Liver (tissue), 8 donors: ENCODE measurements at regions not wholly inside any gene's neighbourhood (a gene's known extent, or its start where the extent isn't known, plus 50 kb on each side); places are given as distances from the start of the nearest gene placed in this dataset.

Experiments
- DNase-seq: peaks from one replicate; pipeline ENCODE4 v3.0.0-alpha.2; 2017; ENCODE audit warnings: low spot score
- H3K27ac ChIP-seq, 2 donors: one replicate each; pipeline ENCODE4 v1.7.0; 2013; ENCODE audit warnings: inconsistent platforms in 2 of 2, low read length in 2 of 2, control low read depth in 1 of 2, low read depth in 1 of 2, mild to moderate bottlenecking in 1 of 2
- H3K27me3 ChIP-seq, 4 donors: one replicate each; pipeline versions ENCODE4 v1.6.1 to v1.7.0; 2013; ENCODE audit warnings: low read length in 3 of 4, inconsistent platforms in 1 of 4, mild to moderate bottlenecking in 1 of 4, moderate library complexity in 1 of 4; ENCODE audit not compliant: control insufficient read depth in 4 of 4, insufficient read depth in 4 of 4
- H3K36me3 ChIP-seq, 4 donors: one replicate each; pipeline versions ENCODE4 v1.6.1 to v1.7.0; 2013; ENCODE audit warnings: low read length in 3 of 4, mild to moderate bottlenecking in 3 of 4, low read depth in 1 of 4, moderate library complexity in 1 of 4; ENCODE audit not compliant: control insufficient read depth in 4 of 4, insufficient read depth in 3 of 4
- H3K4me1 ChIP-seq, 4 donors: one replicate each; pipeline versions ENCODE4 v1.6.1 to v1.7.0; 2013; ENCODE audit warnings: low read length in 3 of 4, mild to moderate bottlenecking in 3 of 4, moderate library complexity in 1 of 4; ENCODE audit not compliant: control insufficient read depth in 4 of 4, insufficient read depth in 4 of 4
- H3K4me3 ChIP-seq, 3 donors: one replicate each; pipeline versions ENCODE4 v1.6.1 to v1.7.0; 2013; ENCODE audit warnings: low read length in 3 of 3, control low read depth in 1 of 3, low read depth in 1 of 3, mild to moderate bottlenecking in 1 of 3
- H3K9ac ChIP-seq, 2 donors: one replicate each; pipeline ENCODE4 v1.7.0; 2013; ENCODE audit warnings: low read length in 2 of 2, mild to moderate bottlenecking in 2 of 2, moderate library complexity in 2 of 2, control low read depth in 1 of 2, low read depth in 1 of 2
- H3K9me3 ChIP-seq, 4 donors: one replicate each; pipeline versions ENCODE4 v1.6.1 to v1.7.0; 2013; ENCODE audit warnings: low read length in 3 of 4; ENCODE audit not compliant: control insufficient read depth in 4 of 4
- EGR1 ChIP-seq, 2 donors: IDR thresholded peaks; 2 replicates each; pipeline ENCODE4 v1.6.1; 2016 to 2018; ENCODE audit warnings: antibody characterized with exemption in 2 of 2, low read depth in 2 of 2
- FOXA2 ChIP-seq: IDR thresholded peaks from 2 replicates; pipeline ENCODE4 v1.6.1; 2016; ENCODE audit warnings: antibody characterized with exemption
- GABPA ChIP-seq, 2 donors: IDR thresholded peaks in 1 of 2; conservative IDR thresholded peaks in 1 of 2; 2 replicates each; pipeline ENCODE4 v1.6.1; 2016; ENCODE audit warnings: antibody characterized with exemption in 2 of 2, mild to moderate bottlenecking in 1 of 2, moderate library complexity in 1 of 2
- HNF4G ChIP-seq: IDR thresholded peaks from 2 replicates; pipeline ENCODE4 v1.6.1; 2016; ENCODE audit warnings: antibody characterized with exemption
- NR2F2 ChIP-seq: IDR thresholded peaks from 2 replicates; pipeline ENCODE4 v1.6.1; 2016; ENCODE audit warnings: antibody characterized with exemption
- SP1 ChIP-seq: IDR thresholded peaks from 2 replicates; pipeline ENCODE4 v1.6.1; 2018; ENCODE audit warnings: antibody characterized with exemption, mild to moderate bottlenecking
- TAF1 ChIP-seq: conservative IDR thresholded peaks from 2 replicates; pipeline ENCODE4 v1.6.1; 2016; ENCODE audit warnings: antibody characterized with exemption, mild to moderate bottlenecking
- WGBS: extraction: QIAGEN DNeasy Blood & Tissue Kit; methylation state at CpG from one replicate; pipeline ENCODE4 v1.1.7; 2013; 5-methylcytosine and 5-hydroxymethylcytosine counted together
- TF ChIP-seq, protein P1 (sequence below): IDR thresholded peaks from 2 replicates; pipeline ENCODE4 v1.6.1; 2016; ENCODE audit warnings: antibody characterized with exemption
- TF ChIP-seq, protein P2 (sequence below): IDR thresholded peaks from 2 replicates; pipeline ENCODE4 v1.6.1; 2016; ENCODE audit warnings: antibody characterized with exemption
- TF ChIP-seq, protein P3 (sequence below): IDR thresholded peaks from 2 replicates; pipeline ENCODE4 v1.6.1; 2016; ENCODE audit warnings: antibody characterized with exemption, mild to moderate bottlenecking
- TF ChIP-seq, protein P4 (sequence below): fragments of 150-350 bp; IDR thresholded peaks from 2 replicates; pipeline ENCODE4 v1.5.1; 2017; ENCODE audit warnings: improper control_type of control experiment, low read depth, low read length; ENCODE audit not compliant: missing input control
- donor health status: healthy.
- donor health status: healthy.
- donor health status: healthy.
- donor health status: healthy.
- donor health status: healthy.

DNA sequence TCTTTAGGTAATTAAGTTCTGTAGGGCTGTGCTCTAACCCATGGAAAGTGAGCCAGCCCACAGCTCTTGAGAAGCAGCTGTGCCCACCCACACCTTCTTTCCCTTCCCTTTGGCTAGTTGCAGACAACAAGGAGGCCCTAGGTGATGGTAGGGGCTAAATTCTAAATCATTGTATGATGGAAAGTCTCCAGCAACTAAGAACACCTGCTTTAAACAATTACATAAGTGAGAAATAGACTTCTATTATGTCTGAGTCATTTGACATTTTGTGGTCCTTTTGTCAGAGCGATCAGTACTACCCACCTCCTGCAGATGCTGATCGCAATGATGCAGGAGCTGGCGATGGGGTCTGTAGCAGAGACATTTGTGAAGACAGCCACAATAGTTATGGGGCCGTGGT, 79.6 kb downstream of the TEX51 start:
- no peak overlapping the region for H3K4me3 ChIP-seq
- TF ChIP-seq TAF1 (no peak), GABPA (IDR thresholded peaks at IDR 0.05 in 1 of 2, conservative IDR thresholded peaks at IDR 0.05 in 1 of 2) (no peak), EGR1 (IDR thresholded peaks at IDR 0.05; ENCODE audit: low read depth in 2 of 2) (no peak)
- TF ChIP-seq, protein P1, sequence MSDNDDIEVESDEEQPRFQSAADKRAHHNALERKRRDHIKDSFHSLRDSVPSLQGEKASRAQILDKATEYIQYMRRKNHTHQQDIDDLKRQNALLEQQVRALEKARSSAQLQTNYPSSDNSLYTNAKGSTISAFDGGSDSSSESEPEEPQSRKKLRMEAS, result no peak
- TF ChIP-seq, protein P2, sequence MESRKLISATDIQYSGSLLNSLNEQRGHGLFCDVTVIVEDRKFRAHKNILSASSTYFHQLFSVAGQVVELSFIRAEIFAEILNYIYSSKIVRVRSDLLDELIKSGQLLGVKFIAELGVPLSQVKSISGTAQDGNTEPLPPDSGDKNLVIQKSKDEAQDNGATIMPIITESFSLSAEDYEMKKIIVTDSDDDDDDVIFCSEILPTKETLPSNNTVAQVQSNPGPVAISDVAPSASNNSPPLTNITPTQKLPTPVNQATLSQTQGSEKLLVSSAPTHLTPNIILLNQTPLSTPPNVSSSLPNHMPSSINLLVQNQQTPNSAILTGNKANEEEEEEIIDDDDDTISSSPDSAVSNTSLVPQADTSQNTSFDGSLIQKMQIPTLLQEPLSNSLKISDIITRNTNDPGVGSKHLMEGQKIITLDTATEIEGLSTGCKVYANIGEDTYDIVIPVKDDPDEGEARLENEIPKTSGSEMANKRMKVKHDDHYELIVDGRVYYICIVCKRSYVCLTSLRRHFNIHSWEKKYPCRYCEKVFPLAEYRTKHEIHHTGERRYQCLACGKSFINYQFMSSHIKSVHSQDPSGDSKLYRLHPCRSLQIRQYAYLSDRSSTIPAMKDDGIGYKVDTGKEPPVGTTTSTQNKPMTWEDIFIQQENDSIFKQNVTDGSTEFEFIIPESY, result no peak
- WGBS, result 90% methylated on average over 4 of the region's 4 CpGs

DNA sequence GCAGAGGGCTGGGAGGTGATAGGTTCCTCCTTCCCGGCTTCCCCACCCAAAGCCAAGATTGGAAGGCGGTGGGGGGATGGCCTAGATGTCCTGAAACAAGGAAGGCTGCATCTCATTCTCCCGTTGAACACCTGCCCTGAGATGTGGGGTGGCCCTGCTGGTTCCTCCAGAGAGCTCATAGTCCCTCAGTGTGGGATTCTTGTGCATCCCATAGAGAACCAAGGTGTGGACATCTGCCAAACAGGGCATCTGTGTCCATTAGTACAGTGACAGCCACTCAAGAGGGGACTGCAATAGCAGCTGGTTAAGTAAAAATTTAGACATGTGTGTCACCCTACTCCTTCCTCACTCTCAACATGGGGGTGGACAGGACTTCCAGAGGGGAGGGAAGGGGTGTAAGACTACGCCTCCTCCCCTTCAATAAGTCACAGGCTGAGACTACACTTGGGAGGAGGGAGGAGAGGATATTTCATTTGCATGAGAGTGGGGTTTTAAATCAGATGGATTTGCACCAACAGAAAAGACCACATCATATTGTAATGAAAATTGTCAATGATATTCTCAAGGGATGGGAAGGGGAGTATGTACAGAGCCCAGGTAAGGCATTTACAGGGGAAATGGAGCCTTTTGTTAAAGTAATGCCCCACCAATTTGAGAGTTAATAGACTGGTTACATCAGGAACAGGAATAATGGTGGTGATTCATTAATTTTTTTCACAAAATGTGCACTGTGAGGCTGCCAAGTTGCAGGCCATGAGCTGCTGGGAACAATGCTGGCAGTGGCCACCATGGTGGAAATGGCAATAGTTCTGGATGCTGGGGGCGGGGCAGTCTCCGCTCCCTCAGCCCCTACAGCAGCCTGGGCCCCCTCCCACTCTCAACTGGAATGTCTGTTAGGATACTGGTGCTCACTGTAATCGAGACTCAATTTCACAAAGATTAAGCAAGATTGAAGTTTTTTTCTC, 80.6 kb downstream of the TEX51 start:
- Histone ChIP-seq H3K9ac (no peak overlapping the region), H3K4me1 (peaks cover 1 to 15% (median 8%) of the 10 kb centered on the region in 4 donors), H3K4me3 (no peak overlapping the region), H3K27me3 (no peaks in the 10 kb centered on the region), H3K27ac (no peak overlapping the region), H3K36me3 (no peaks in the 10 kb centered on the region), H3K9me3 (no peaks in the 10 kb centered on the region)
- no peak for DNase-seq
- TF ChIP-seq, protein P3, sequence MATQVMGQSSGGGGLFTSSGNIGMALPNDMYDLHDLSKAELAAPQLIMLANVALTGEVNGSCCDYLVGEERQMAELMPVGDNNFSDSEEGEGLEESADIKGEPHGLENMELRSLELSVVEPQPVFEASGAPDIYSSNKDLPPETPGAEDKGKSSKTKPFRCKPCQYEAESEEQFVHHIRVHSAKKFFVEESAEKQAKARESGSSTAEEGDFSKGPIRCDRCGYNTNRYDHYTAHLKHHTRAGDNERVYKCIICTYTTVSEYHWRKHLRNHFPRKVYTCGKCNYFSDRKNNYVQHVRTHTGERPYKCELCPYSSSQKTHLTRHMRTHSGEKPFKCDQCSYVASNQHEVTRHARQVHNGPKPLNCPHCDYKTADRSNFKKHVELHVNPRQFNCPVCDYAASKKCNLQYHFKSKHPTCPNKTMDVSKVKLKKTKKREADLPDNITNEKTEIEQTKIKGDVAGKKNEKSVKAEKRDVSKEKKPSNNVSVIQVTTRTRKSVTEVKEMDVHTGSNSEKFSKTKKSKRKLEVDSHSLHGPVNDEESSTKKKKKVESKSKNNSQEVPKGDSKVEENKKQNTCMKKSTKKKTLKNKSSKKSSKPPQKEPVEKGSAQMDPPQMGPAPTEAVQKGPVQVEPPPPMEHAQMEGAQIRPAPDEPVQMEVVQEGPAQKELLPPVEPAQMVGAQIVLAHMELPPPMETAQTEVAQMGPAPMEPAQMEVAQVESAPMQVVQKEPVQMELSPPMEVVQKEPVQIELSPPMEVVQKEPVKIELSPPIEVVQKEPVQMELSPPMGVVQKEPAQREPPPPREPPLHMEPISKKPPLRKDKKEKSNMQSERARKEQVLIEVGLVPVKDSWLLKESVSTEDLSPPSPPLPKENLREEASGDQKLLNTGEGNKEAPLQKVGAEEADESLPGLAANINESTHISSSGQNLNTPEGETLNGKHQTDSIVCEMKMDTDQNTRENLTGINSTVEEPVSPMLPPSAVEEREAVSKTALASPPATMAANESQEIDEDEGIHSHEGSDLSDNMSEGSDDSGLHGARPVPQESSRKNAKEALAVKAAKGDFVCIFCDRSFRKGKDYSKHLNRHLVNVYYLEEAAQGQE, result no peak
- no peak for TF ChIP-seq HNF4G
- TF ChIP-seq EGR1 (IDR thresholded peaks at IDR 0.05; ENCODE audit: low read depth in 2 of 2), result no peak
- TF ChIP-seq NR2F2, result no peak
- 93% methylated on average over 7 of the region's 7 CpGs for WGBS

More for the DNA sequence above, 79.6 kb downstream of the TEX51 start:
- H3K4me1 ChIP-seq, result peaks cover under 1 to 12% (median 2%) of the 10 kb centered on the region in 4 donors
- no peak overlapping the region for H3K9ac ChIP-seq
- H3K27me3 ChIP-seq, result no peaks in the 10 kb centered on the region
- no peaks in the 10 kb centered on the region for H3K9me3 ChIP-seq
- no peak for DNase-seq
- H3K36me3 ChIP-seq, result no peaks in the 10 kb centered on the region
- no peak overlapping the region for H3K27ac ChIP-seq

DNA sequence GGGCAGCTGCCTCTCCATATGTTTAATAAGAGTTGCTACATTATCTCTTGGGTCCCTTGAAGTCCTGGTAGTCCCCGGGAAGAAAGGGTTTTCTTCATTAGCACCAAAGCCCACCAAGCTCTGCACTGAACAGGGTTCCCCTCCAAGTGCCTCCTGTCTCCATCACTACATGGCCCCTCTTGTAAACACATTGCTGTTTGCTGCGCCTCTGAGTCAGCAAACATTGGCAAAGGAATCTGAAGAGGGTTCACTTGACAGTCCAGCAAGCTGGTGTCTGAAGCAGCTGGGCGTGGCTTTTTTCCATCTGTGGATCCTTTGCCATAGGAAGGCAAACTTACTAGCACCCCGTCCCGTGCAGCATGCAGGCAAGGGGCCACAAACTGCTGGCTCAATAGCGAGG, 82.8 kb downstream of the TEX51 start:
- 85% methylated on average over 6 of the region's 6 CpGs for WGBS
- TF ChIP-seq FOXA2 (no peak), SP1 (no peak), NR2F2 (no peak), TAF1 (no peak)
- TF ChIP-seq, protein P4, sequence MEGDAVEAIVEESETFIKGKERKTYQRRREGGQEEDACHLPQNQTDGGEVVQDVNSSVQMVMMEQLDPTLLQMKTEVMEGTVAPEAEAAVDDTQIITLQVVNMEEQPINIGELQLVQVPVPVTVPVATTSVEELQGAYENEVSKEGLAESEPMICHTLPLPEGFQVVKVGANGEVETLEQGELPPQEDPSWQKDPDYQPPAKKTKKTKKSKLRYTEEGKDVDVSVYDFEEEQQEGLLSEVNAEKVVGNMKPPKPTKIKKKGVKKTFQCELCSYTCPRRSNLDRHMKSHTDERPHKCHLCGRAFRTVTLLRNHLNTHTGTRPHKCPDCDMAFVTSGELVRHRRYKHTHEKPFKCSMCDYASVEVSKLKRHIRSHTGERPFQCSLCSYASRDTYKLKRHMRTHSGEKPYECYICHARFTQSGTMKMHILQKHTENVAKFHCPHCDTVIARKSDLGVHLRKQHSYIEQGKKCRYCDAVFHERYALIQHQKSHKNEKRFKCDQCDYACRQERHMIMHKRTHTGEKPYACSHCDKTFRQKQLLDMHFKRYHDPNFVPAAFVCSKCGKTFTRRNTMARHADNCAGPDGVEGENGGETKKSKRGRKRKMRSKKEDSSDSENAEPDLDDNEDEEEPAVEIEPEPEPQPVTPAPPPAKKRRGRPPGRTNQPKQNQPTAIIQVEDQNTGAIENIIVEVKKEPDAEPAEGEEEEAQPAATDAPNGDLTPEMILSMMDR, result no peak
- no peak for DNase-seq
- no peak overlapping the region for H3K27ac ChIP-seq
- H3K9ac ChIP-seq, result no peak overlapping the region
- H3K9me3 ChIP-seq, result no peaks in the 10 kb centered on the region
- no peaks in the 10 kb centered on the region for H3K36me3 ChIP-seq
- H3K4me1 ChIP-seq, result peaks cover 0 to 18% (median 8%) of the 10 kb centered on the region in 4 donors
- H3K4me3 ChIP-seq, result no peak overlapping the region
- H3K27me3 ChIP-seq, result no peaks in the 10 kb centered on the region
